AG04449 (cell line): ENCODE measurements at regions not wholly inside any gene's neighbourhood (a gene's known extent, or its start where the extent isn't known, plus 50 kb on each side); places are given as distances from the start of the nearest gene placed in this dataset.

Source experiments
- CTCF ChIA-PET: fragments of 350-600 bp; formaldehyde crosslinking; extraction: SDS; loops from one replicate; lab custom pipeline; 2021; ENCODE audit warnings: antibody characterized with exemption; lab: Yijun Ruan, JAX
- POLR2A ChIA-PET: fragments of 400-600, 350-600 bp; formaldehyde crosslinking; extraction: SDS; loops from one replicate; lab custom pipeline; 2020; ENCODE audit warnings: antibody characterized with exemption, inconsistent platforms; lab: Yijun Ruan, JAX
- DNase-seq: peaks from one replicate; pipeline ENCODE4 v3.0.0-alpha.2; 2010; ENCODE audit warnings: low read depth, low spot score
- H3K4me3 ChIP-seq: 2 replicates; pipeline ENCODE4 v1.5.1; 2011; ENCODE audit warnings: low read depth, mild to moderate bottlenecking, control low read depth, low read length
- CTCF ChIP-seq: IDR thresholded peaks from one replicate; pipeline ENCODE4 v1.5.1; 2011; ENCODE audit warnings: mild to moderate bottlenecking, moderate library complexity, low read length, control low read depth, inconsistent platforms; ENCODE audit not compliant: insufficient read depth; ENCODE audit errors: missing control alignments

GRCh38 chr1:191145834-191146233 lies 668.2 kb upstream of the BRINP3 start:
- POLR2A ChIA-PET, result no interaction called here
- CTCF ChIA-PET, result no interaction called here
- no peak for DNase-seq
- H3K4me3 ChIP-seq, result no peak overlapping the region
- no peak for TF ChIP-seq CTCF

DNA sequence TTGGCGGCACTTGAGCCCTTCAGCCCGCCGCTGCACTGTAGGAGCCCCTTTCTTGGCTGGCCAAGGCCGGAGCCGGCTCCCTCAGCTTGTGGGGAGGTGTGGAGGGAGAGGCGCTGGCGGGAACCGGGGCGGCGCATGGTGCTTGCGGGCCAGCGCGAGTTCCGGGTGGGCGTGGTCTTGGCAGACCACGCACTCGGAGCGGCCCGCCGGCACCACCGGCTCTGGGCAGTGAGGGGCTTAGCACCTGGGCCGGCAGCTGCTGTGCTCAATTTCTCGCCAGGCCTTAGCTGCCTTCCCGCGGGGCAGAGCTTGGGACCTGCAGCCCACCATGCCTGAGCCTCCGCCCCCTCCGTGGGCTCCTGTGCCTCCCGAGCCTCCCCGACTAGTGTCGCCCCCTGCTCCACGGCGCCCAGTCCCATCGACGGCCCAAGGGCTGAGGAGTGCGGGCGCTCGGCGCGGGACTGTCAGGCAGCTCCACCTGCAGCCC lies 673.7 kb upstream of the BRINP3 start:
- no peak overlapping the region for H3K4me3 ChIP-seq
- ChIA-PET CTCF (no interaction called here), POLR2A (no interaction called here)
- no peak for DNase-seq
- TF ChIP-seq CTCF, result no peak

DNA sequence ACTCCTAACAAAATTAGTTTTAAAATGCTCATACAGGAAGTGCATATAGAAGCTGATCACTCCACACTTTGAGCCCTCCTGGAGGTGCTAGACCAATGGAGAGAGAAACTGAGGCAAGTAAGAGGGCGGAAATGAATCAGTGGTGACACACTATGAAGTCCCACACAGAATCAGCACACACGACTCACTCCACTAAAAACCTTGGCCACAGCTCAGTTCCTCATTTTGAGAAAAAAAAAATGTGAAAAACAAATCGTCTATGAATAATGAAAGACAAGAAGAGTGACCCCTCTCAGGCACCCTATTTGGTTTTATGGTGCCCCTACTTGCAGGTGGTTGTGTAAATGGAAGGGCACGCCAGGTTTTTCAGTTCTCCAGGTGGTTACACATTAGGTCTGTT lies 675.1 kb upstream of the BRINP3 start:
- H3K4me3 ChIP-seq, result no peak overlapping the region
- POLR2A ChIA-PET, result no interaction called here
- no peak for TF ChIP-seq CTCF
- CTCF ChIA-PET, result no interaction called here
- no peak for DNase-seq

DNA sequence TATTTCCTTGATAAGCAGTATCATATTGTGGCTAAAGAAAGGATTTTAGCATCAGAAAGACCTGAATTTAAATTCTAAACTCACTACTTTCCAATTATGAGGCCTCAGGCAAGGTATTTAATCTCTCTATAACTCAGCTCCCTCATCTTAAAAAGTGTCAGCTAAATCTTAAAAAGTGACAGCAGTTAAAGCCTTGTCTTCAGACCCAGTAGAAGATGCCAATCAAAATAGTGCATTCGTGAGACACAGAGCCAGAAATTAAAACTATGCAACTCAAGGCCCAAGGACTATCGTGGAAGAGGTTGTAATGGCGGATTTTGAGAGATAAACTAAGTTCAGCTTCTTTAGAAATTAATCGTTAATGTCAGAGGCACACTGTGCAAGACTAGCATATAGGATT lies 677.5 kb upstream of the BRINP3 start:
- no peak for DNase-seq
- H3K4me3 ChIP-seq, result no peak overlapping the region
- CTCF ChIA-PET, result no interaction called here
- no peak for TF ChIP-seq CTCF
- POLR2A ChIA-PET, result no interaction called here

DNA sequence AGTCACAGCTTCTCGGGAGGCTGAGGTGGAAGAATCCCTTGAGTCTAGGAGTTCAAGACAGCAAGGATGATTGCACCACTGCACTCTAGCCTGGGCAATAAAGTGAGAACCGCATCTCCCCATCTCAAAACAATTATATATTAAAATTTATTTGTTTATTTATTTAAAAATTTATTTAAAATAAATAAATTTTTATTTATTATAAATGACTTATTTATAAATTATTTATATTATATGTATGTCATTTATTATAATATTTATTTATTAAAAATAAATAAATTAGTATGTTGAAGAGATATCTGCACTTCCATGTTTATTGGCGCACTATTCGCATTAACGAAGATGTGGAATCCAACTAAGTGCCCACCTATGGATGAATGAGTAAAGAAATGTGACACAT lies 683.2 kb upstream of the BRINP3 start:
- no peak overlapping the region for H3K4me3 ChIP-seq
- TF ChIP-seq CTCF, result no peak
- ChIA-PET POLR2A (no interaction called here), CTCF (no interaction called here)
- no peak for DNase-seq

DNA sequence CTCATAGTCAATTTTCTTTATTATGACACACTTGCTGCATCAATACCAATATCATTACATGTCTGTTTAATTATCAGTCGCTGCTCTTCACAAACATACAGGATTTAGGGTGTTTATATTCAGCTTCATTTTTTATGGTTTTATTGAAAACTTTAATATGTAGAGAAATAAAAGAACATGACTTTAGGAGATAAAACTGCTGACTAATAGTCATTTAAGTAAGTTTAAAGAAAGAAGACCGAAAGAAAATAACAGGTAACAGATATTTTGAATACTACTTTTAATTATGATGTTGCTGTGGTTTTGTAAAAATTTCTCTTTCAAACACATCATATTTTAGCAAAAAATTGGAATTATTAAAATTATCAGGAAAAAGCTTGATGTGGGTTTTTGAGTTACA lies 685.1 kb upstream of the BRINP3 start:
- no peak overlapping the region for H3K4me3 ChIP-seq
- no peak for DNase-seq
- TF ChIP-seq CTCF, result no peak
- CTCF ChIA-PET, result no interaction called here
- POLR2A ChIA-PET, result no interaction called here
